ENCODE measurements at regions not wholly inside any gene's neighbourhood (a gene's known extent, or its start where the extent isn't known, plus 50 kb on each side); places are given as distances from the start of the nearest gene placed in this dataset.

- TF ChIP-seq ZSCAN18 (CRISPR knock-in tag; IDR thresholded peaks at IDR 0.05) (no peak), JAZF1 (CRISPR knock-in tag; IDR thresholded peaks at IDR 0.05) (no peak)
Observed at GRCh38 chr4:95675623-95676022, 126.8 kb upstream of the UNC5C start (continued).

- no peaks in the 10 kb centered on the region for H3K27me3 Mint-ChIP-seq (ENCODE audit: low read depth)
- no peak for DNase-seq (ENCODE audit: low spot score)
- H3K4me3 Mint-ChIP-seq, result no peak overlapping the region
- TF ChIP-seq OVOL2 (CRISPR knock-in tag; IDR thresholded peaks at IDR 0.05; ENCODE audit: borderline replicate concordance) (no peak), AFF4 (CRISPR knock-in tag; IDR thresholded peaks at IDR 0.05; ENCODE audit: borderline replicate concordance) (no peak), TP53 (CRISPR knock-in tag; IDR thresholded peaks at IDR 0.05) (no peak)
- H3K27ac Mint-ChIP-seq, result no peak overlapping the region
- CTCF ChIA-PET, result no interaction called here
- POLR2A ChIA-PET, result no interaction called here
- peaks cover 2% of the 10 kb centered on the region; the same call in 1 of the 2 replicates for H3K36me3 Mint-ChIP-seq
- no peak for ATAC-seq
- peaks cover 10% of the 10 kb centered on the region for H3K4me1 Mint-ChIP-seq
- peaks cover 4% of the 10 kb centered on the region; the same call in 1 of the 2 replicates for H3K9me3 Mint-ChIP-seq
Observed at GRCh38 chr4:95674521-95674981, 125.8 kb upstream of the UNC5C start.

GRCh38 chr4:95672811-95673210, 124.0 kb upstream of the UNC5C start:
- ChIA-PET POLR2A (interaction anchor here (0.7 kb wide), 1 partner anchor 311 kb away, joined by 4 read pairs; no protein-coding TSS in a partner anchor), CTCF (no interaction called here)
- ATAC-seq, result no peak
- Mint-ChIP-seq H3K4me3 (no peak overlapping the region), H3K4me1 (peaks cover 10% of the 10 kb centered on the region), H3K27me3 (ENCODE audit: low read depth) (no peaks in the 10 kb centered on the region; the same call in 1 of the 2 replicates), H3K27ac (no peak overlapping the region), H3K36me3 (peaks cover 14% of the 10 kb centered on the region), H3K9me3 (peaks cover 6% of the 10 kb centered on the region)
- no peak for TF ChIP-seq ZNF532 (CRISPR knock-in tag; IDR thresholded peaks at IDR 0.05; ENCODE audit: borderline replicate concordance)
- TF ChIP-seq NR2C2 (CRISPR knock-in tag; IDR thresholded peaks at IDR 0.05), result no peak
- TF ChIP-seq FOXP1 (CRISPR knock-in tag; IDR thresholded peaks at IDR 0.05; ENCODE audit: borderline replicate concordance), result no peak
- TF ChIP-seq ZNF425 (CRISPR knock-in tag; conservative IDR thresholded peaks at IDR 0.05), result no peak
- no peak for TF ChIP-seq AFF4 (CRISPR knock-in tag; IDR thresholded peaks at IDR 0.05; ENCODE audit: borderline replicate concordance)
- DNase-seq (ENCODE audit: low spot score), result no peak

Data from WTC11 (cell line).